ENCODE measurements at regions not wholly inside any gene's neighbourhood (a gene's known extent, or its start where the extent isn't known, plus 50 kb on each side); places are given as distances from the start of the nearest gene placed in this dataset.
"Not testable (repeated sequence)": the region's sequence is repeated elsewhere in the genome, so short reads cannot be mapped to it uniquely, and the experiment has no call there.

DNA sequence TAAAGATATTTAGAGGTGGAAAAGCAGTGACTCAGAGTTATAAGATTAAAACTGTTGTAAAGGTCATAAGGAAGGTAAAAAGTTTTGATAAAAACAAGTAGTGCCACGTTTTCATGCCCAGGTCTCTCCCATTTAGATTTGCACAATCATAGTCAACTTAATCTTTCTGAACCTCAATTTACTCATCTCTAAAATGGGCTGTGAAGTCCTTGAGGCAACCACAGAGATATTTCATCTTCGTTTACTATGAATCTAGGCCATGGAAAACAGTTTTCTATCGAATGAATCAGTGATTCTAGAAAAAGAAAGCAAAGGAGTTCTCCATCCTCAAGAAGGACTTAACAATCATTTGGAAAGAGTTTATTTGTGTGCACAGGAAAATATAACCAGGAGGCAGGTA, 190.2 kb downstream of the EDN1 start:
- DNase-seq: no peak

DNA sequence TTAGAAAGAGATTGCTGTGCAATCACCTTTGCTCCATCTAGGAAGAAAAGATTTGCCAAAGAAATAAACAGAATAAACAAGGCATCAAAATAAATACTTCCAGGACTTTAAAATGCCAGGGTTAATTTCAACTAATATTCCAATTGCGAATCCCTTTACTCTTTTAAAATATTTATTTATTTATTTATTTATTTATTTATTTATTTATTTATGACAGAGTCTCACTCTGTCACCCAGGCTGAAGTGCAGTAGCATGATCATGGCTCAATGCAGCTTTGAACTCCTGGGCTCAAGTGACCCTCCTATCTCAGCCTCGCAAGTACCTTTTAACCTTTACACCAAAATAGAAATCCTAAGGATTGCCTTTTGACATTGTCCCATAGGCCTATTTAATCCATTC, 191.1 kb downstream of the EDN1 start:
- no peak for DNase-seq

GRCh38 chr6:12481850-12482249, 191.7 kb downstream of the EDN1 start:
- no peak for DNase-seq

DNA sequence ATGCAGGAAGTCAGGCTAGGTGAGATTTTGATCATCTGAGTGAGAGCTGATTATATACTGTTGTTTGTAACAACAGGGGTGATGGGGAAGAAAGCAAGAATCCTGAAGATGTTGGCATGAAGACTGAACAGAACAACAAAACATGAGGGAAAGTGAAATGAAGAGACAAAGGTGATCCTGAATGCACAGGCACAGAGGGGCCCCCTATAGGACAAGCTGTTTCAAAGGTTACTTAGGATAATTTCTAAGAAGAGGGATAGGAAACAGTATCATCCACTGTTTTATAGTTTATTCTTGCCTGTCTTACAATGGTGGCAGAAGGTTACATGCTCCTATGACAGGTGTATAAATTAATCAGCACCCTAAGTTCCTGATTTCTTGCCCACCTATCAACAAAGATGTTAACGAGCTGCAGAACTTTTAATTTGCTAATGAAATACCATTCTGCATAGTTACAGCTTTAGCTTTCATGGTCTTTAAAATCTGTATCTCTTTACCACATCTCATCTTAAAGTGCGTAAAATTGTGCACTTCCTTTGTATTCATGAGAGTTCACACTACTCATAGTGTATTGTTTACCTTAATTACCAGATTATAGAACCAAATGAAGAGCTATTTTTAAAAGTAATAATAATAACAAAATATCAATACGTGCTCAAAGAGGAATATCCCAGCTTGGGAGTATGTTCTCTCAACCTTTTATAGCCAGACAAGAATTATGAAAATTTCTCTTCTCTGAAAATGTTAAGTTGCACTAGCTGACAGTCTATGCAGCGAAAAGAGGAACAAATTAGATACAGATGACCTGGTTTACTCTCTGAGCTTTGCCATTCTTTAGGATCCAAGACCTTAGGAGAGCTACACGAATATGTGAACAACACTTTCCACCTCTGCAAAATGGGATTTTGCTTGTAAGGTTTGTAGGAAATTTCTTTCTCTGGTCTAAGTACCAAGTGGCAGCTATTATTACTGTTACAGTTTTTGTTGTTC, 192.5 kb downstream of the EDN1 start:
- no peak for DNase-seq

DNA sequence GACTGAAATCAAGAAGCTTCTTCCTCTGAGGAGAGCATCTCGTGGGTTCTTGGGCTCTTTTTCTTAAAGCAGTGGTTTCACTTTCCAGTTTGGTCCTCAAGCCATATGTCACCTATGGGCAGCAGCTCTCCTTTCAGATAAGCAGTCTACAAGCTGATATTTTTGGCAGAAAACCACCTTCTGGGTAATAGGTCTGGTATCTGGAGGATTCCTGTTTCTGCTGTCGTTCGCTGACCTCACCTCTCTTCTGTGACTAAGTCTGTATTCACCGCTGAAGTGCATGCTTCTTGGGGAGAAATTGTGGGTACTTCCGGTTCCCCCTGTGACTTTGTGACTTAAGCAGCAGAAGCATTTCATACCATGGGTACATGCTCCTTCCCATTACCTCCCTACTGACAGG, 193.6 kb downstream of the EDN1 start:
- DNase-seq: no peak

- DNase-seq: no peak
Observed at GRCh38 chr6:12484519-12484918, 194.4 kb downstream of the EDN1 start.

DNA sequence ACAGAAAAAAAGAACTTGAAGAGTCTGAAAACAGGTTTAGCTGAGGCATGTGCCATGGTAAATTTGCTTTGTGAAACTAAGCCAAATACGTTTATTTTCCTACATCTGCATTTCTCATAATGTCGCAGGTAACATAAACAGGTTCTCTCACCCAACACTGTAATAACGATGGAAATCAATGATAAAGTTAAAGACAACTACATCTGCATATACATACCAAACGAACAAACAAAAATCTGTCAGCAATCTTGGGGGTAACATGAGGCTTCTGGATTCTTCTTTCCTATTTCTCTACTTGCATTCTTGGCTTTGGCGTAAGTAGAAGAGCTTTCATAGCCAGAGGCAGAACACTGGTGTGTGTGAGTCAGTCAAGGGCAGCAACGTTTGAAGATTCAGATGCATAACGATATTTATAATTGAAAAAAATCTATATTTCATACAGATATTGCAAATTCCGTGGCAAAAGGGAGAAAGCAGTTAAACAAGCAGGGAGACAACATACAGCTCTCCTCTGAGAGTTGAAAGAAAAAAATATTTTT, 195.1 kb downstream of the EDN1 start:
- no peak for DNase-seq

DNA sequence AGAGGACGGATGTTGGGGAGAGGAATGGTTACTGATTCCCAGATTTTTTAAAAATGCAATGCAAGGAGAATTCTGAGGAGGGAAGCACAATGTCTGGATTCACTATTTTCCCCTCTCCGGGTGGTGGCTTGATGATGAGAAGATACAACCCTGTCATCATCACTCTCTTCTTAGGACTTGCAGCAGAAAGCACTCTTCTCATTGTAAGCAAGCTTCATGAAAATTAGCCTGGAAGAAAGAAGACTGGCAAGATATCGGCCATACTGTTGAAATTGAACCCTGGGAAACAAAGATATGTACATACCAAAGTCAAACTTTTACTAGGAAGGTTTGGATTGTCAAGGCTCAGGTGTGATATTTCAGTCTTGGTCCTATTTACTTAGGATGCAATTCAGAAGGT, 195.7 kb downstream of the EDN1 start:
- no peak for DNase-seq

DNA sequence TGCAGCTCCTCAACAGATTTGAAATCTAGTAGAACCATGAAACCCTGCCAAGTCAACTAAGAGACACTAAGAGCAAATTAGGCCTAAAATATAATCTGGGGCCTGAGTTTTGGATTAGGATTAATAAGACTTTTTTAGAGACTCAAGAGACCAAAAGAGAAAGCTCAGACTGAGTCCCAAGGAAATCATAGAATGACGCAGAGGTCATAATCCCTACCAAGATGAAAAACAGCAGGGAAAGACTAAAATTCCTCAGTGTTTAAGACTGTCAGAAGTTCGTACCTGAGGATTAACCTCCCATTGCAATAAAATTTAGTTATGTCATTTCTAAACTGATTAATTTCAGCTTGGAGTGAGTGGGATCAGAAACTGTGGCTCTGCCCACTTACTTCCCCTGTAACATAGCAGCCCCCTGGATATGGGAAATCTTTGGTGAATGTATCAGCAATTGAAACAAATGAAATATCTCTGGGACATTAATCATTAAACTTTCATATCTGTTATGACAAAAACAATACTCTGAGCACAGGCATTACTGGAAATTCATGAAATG, 200.3 kb downstream of the EDN1 start:
- no peak for DNase-seq

DNA sequence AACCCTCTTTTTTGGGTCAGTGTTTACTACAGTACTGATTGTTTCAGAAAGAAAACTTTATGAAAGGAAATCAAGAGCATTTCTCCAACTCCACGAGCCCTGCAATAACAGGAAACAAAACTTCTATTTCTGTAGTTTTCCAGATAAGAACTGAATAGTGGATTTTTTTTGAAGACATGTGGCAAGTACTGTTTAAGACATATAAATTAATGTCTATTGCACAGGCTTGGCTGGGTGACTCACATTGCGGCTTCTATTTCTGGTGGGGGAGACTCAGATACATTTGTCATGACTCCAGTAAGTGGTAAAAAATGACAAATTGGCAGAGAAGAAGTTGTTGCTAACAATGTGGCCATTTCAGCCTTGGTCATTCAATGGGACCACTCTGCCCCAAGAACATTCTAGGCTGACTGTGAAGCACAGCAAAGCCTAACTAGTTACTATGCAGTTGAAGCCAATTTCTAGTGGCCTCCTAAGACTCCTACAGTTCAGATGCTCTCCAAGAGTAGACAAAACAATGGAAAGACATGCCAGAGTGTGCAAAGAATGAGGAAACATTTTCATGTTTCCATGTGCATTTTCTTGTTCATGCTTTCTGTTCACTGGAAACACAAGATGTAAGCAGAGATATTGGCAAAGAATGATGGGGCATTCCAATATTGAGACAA, 200.9 kb downstream of the EDN1 start:
- peak; percentile 11 for DNase-seq

GRCh38 chr6:12492929-12493328, 202.8 kb downstream of the EDN1 start:
- DNase-seq: not testable (repeated sequence)

DNA sequence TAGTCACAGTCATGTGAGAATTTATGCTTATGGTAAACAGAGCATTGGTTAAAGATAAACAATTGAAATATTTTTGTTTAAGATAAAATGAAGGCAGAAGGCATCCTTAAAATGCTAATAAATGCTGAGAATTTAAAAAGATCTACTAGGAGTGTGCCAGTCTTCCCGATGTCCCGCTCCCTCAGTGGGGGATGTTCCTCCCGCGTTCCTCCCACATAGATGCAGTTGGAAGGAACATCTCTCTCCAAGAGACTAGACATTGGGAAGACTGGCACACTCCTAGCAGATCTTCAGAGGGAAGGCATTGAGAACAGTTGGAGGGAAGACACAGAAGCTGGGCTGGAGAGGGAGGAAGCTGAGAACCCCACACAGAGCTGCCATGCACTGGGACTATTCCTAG, 203.3 kb downstream of the EDN1 start:
- no peak for DNase-seq

GRCh38 chr6:12494161-12494560, 204.0 kb downstream of the EDN1 start:
- DNase-seq: no peak

DNA sequence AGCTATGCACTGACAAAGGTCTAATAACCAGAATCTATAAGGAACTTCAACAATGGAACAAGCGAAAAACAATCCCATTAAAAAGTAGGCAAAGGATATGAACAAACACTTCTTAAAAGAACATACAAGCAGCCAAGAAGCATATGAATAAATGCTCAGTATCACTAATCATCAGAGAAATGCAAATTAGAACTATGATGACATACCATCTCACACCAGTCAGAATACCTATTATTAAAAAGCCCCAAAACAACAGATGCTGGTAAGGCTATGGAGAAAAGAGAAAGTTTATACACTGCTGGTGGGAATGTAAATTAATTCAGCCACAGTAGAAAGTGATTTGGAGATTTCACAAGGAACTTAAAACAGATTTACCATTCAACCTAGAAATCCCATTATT, 211.8 kb downstream of the EDN1 start:
- no peak for DNase-seq

GRCh38 chr6:12504325-12504966, 212.1 kb upstream of the PHACTR1 start:
- DNase-seq: peak; percentile 14

DNA sequence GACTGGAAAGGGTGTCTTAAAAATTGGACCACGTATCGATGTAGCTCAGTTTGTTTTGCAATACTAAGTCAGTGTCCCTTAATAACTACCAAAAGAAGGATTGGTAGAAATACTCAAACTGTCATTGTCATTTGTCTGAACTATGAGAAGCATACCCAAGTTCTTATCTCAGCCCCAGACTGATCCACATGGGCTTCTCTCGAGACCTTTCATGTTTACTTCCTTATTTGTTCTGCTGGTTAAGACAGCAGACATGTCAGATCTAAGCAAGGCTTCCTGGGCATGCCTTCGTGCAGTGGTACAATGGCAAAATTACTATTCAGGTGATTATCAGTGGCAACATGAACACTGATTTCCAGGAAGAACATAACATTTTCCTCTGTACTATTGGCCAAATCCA, 211.1 kb upstream of the PHACTR1 start:
- DNase-seq: no peak

DNA sequence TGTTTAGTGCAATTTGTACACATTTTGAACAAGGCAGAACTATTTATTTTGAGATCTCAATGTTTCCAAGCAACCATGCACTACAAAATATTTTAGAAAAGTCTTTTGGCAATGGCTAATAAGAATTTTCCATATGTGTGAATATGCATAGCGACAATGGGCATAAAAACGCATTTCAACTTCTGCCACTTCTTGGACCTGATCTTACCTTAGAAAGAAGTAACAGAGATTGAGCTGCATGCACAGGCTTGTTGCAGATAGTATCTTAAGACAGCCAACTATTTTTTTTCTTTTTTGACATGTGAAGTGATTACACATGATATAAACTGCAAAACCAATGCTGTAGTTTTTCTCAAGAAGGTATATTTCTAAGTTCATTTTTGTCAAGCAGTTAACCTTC, 210.4 kb upstream of the PHACTR1 start:
- DNase-seq: no peak

DNA sequence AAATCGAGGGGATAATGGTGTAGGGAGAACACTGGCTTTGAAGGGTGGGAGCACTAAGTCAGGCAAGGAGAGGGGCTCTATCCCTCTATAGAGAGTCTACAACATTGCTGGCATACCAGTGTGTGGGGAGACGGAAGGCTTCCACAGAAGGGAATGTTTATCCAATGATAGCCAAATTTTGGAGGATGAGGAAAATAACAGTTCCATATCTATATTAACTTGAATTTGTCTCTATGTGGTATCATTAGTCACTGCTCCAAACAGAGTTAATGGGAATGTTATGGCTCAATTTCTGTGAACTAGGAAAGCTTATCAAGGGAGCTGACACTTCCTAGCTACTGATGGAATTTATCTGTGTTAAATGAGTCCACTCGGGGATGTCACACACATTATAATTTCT, 208.9 kb upstream of the PHACTR1 start:
- DNase-seq: no peak

GRCh38 chr6:12508553-12508952, 208.0 kb upstream of the PHACTR1 start:
- DNase-seq: no peak

- DNase-seq: no peak
Observed at GRCh38 chr6:12509060-12509459, 207.5 kb upstream of the PHACTR1 start.

DNA sequence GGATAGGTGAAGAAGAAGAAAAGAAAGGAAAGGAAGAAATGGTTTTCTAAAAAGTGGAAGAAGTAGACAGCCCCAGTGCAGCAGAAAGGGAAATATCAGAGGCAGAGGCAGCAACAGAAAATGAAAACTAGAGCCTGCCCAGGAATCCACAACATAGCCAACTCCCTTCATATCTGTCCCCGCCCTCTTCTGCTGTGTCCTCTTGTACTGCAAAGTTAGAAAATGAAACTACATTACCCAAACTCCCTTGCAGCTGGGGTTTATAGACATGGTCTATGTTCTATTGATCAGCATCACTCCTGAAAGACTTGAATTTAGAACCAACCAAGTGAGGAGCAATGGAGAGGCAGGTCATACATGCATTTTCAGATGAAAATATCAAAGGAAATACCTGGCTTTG, 200.5 kb upstream of the PHACTR1 start:
- DNase-seq: no peak

DNA sequence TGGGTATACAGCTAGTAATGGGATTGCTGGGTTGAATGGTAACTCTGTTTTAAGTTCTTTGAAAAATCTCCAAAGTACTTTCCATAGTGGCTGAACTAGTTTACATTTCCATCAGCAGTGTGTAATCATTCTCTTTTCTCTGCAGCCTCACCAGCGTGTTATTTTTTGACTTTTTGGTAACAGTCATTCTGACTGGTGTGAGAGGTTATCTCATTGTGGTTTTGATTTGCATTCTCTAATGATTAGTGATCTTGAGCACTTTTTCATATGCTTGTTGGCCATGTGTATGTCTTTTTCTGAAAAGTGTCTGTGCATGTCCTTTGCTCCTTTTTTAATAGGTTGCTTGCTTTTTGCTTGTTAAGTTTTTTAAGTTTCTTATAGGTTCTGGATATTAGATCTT, 194.2 kb upstream of the PHACTR1 start:
- no peak for DNase-seq

GRCh38 chr6:12523726-12524125, 192.8 kb upstream of the PHACTR1 start:
- DNase-seq: no peak

Data from activated CD4-positive, alpha-beta T cell treated with anti-CD3 and anti-CD28 coated beads, Interleukin-2, amount 50 U/mL, for 16 hours (primary cell).